NCI-H2029 (cell line): ENCODE measurements at regions not wholly inside any gene's neighbourhood (a gene's known extent, or its start where the extent isn't known, plus 50 kb on each side); places are given as distances from the start of the nearest gene placed in this dataset.

Experiments used
- DNase-seq: peaks from one replicate; lab custom pipeline; 2025; lab: John Stamatoyannopoulos, UW

GRCh38 chr6:153231048-153231646 is 100.1 kb upstream of the RGS17 start:
- DNase-seq = peak; percentile 17

GRCh38 chr6:153218184-153218792 is 87.2 kb upstream of the RGS17 start:
- DNase-seq = no peak

- no peak for DNase-seq
Observed at GRCh38 chr6:153216789-153217188, 85.7 kb upstream of the RGS17 start.

GRCh38 chr6:153215242-153215641 is 84.2 kb upstream of the RGS17 start:
- no peak for DNase-seq

GRCh38 chr6:153214436-153214835 is 83.4 kb upstream of the RGS17 start:
- DNase-seq = no peak

GRCh38 chr6:153210083-153210482 is 79.0 kb upstream of the RGS17 start:
- DNase-seq = no peak

- DNase-seq = peak; percentile 76
Observed at GRCh38 chr6:153208706-153209105, 77.6 kb upstream of the RGS17 start.

GRCh38 chr6:153207617-153208016 is 76.5 kb upstream of the RGS17 start:
- DNase-seq = no peak

GRCh38 chr6:153207006-153207405 is 75.9 kb upstream of the RGS17 start:
- DNase-seq = no peak

- no peak for DNase-seq
Observed at GRCh38 chr6:153192943-153193885, 62.1 kb upstream of the RGS17 start.

GRCh38 chr6:153183925-153184324 is 52.8 kb upstream of the RGS17 start:
- no peak for DNase-seq
